Smooth muscle cell (in vitro differentiated cells): ENCODE measurements at regions not wholly inside any gene's neighbourhood (a gene's known extent, or its start where the extent isn't known, plus 50 kb on each side); places are given as distances from the start of the nearest gene placed in this dataset.

ENCODE experiments used
- DNase-seq: peaks from one replicate; lab custom pipeline; 2025; ENCODE audit not compliant: unreplicated experiment; lab: John Stamatoyannopoulos, UW
- H2AFZ ChIP-seq: fragments of 200-600 bp; sonication (generic); 2 replicates; pipeline ENCODE4 v1.6.0; 2016; ENCODE audit warnings: antibody characterized with exemption, low read depth, mild to moderate bottlenecking
- H3F3A ChIP-seq: fragments of 200-600 bp; sonication (generic); 2 replicates; pipeline ENCODE4 v1.6.0; 2017; ENCODE audit warnings: antibody characterized with exemption, low read depth
- H3K27ac ChIP-seq: fragments of 200-600 bp; sonication (generic); 2 replicates; pipeline ENCODE4 v1.5.1; 2016; ENCODE audit warnings: low read depth, mild to moderate bottlenecking
- H3K27me3 ChIP-seq: fragments of 200-600 bp; sonication (generic); 2 replicates; pipeline ENCODE4 v1.6.1; 2016; ENCODE audit warnings: low read depth, mild to moderate bottlenecking
- H3K36me3 ChIP-seq: fragments of 200-600 bp; sonication (generic); 2 replicates; pipeline ENCODE4 v1.5.1; 2016; ENCODE audit warnings: low read depth
- H3K4me1 ChIP-seq: fragments of 200-600 bp; sonication (generic); 2 replicates; pipeline ENCODE4 v1.5.1; 2016; ENCODE audit warnings: low read depth
- H3K4me2 ChIP-seq: fragments of 200-600 bp; sonication (generic); 2 replicates; pipeline ENCODE4 v1.6.0; 2016; ENCODE audit warnings: mild to moderate bottlenecking
- H3K4me3 ChIP-seq: fragments of 200-600 bp; sonication (generic); 2 replicates; pipeline ENCODE4 v1.5.1; 2016; ENCODE audit warnings: mild to moderate bottlenecking
- H3K79me2 ChIP-seq: fragments of 200-600 bp; sonication (generic); 2 replicates; pipeline ENCODE4 v1.6.0; 2016; ENCODE audit warnings: low read depth, mild to moderate bottlenecking
- H3K9ac ChIP-seq: fragments of 200-600 bp; sonication (generic); 2 replicates; pipeline ENCODE4 v1.6.0; 2016; ENCODE audit warnings: low read depth
- H3K9me3 ChIP-seq: fragments of 200-600 bp; sonication (generic); replicated peaks from 2 replicates; pipeline ENCODE4 v1.5.1; 2016; ENCODE audit warnings: low read depth
- H4K20me1 ChIP-seq: fragments of 200-600 bp; sonication (generic); 2 replicates; pipeline ENCODE4 v1.6.0; 2016; ENCODE audit warnings: low read depth
- WGBS: methylation state at CpG from one replicate; pipeline ENCODE4 v1.1.7; 2016; ENCODE audit warnings: low lambda C conversion rate; 5-methylcytosine and 5-hydroxymethylcytosine counted together
- TF ChIP-seq, protein P1 (sequence below): fragments of 200-600 bp; sonication (generic); IDR thresholded peaks from 2 replicates; pipeline ENCODE4 v1.5.1; 2017; ENCODE audit warnings: borderline replicate concordance, mild to moderate bottlenecking, antibody characterized with exemption; ENCODE audit not compliant: insufficient read depth, poor library complexity, severe bottlenecking

DNA sequence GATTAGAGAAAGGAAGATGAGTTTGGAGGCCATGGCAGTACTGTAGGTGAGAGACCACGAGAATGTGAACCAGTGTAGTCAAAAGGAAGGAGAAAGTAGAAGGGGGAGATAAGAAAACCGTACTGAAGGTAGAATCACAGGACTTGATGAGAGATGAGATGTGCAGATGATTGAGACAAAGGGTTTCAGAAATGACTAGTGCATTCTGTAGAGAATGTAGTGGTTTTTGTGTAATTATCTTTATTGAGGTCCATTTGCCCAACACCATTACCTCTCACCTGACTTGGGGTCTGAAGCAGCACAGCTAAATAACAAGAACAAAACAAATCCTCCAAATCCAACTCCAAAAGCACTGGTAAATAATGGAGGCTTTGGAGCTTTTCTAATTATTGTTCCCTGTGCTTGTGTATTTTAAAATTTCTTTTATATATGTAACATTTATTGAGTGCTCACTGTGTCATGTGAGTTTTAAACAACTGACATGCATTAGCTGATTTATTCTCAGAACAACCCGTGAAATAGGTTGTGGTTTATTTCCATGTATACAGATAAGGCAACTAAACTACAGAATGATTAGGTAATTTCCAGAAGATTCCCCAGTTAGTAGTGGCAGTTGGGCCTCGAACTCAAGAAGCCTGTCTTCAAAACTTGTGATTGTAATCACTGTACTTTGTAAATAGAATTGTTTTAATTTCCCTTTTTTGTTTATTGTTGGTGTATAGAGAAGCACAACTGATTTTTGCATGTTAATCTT lies 390.0 kb downstream of the AEBP2 start:
- no peak for DNase-seq
- WGBS: 73% methylated on average over 4 of the region's 4 CpGs
- TF ChIP-seq, protein P1, sequence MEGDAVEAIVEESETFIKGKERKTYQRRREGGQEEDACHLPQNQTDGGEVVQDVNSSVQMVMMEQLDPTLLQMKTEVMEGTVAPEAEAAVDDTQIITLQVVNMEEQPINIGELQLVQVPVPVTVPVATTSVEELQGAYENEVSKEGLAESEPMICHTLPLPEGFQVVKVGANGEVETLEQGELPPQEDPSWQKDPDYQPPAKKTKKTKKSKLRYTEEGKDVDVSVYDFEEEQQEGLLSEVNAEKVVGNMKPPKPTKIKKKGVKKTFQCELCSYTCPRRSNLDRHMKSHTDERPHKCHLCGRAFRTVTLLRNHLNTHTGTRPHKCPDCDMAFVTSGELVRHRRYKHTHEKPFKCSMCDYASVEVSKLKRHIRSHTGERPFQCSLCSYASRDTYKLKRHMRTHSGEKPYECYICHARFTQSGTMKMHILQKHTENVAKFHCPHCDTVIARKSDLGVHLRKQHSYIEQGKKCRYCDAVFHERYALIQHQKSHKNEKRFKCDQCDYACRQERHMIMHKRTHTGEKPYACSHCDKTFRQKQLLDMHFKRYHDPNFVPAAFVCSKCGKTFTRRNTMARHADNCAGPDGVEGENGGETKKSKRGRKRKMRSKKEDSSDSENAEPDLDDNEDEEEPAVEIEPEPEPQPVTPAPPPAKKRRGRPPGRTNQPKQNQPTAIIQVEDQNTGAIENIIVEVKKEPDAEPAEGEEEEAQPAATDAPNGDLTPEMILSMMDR: no peak

DNA sequence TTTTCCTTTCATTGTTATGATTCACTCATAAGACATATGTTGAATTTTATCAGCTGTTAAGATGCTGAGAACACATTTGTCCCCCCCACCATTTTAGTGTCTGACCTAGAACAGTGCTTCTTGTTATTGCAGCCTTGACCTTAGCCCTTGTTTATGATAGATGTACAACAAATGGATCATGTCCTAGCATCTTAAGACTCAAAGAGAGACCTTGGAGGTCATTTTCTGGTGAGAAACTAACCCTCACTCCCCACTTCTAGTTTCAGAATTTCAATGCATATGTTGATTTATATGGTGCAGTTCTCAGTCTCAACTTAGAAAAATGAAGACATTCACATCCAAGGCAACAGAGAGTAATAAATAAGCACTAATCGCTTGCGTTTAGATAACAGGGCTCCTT lies 391.2 kb downstream of the AEBP2 start:
- H3K4me2 ChIP-seq: no peak overlapping the region
- DNase-seq: no peak

More for the DNA sequence above, 390.0 kb downstream of the AEBP2 start:
- Histone ChIP-seq H3K4me1 (no peaks in the 10 kb centered on the region), H3K4me2 (no peak overlapping the region), H3K36me3 (no peaks in the 10 kb centered on the region), H3K27ac (no peak overlapping the region), H3K79me2 (no peaks in the 10 kb centered on the region), H3F3A (no peaks in the 10 kb centered on the region), H3K9ac (no peak overlapping the region), H2AFZ (no peak overlapping the region), H4K20me1 (no peaks in the 10 kb centered on the region), H3K4me3 (no peak overlapping the region), H3K27me3 (no peaks in the 10 kb centered on the region), H3K9me3 (no peaks in the 10 kb centered on the region)

DNA sequence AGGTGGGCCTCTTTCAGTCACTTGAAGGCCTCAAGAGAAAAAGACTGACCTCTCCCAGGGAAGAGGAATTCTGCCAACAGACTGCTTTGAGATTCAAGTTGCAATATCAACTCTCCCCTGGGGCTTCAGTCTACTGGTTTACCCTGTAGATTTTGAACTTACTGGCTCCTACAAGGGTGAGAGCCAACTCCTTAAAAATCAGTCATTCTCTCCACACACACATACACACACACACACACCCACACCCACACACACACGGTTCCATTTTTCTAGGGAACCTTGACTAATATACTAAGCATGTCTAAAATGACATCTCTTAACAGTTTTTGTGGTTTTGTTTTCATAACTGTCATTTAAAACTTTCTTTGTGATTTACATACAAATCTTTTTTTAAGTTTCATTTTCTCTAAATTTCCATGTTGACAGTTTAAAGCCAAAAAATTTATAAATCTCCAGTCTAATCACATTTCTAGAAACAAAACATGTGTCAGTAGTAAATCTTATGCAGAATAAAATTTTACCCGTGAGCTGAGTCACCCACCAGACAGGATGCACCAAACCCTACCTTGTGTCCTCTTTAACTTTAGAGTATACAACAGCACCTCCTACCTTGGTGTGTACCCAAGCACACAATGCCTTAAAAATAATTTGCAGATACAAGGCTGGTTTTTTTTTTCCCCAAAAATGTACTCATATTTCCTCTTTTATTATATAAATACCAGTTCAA lies 394.6 kb downstream of the AEBP2 start:
- no peak overlapping the region for H2AFZ ChIP-seq
- H3K4me2 ChIP-seq: no peak overlapping the region

More for the DNA sequence above, 391.2 kb downstream of the AEBP2 start:
- Histone ChIP-seq H3K9ac (no peak overlapping the region), H3K27ac (no peak overlapping the region), H3K36me3 (no peaks in the 10 kb centered on the region), H3K4me3 (no peak overlapping the region), H3K9me3 (no peaks in the 10 kb centered on the region), H2AFZ (no peak overlapping the region), H3F3A (no peaks in the 10 kb centered on the region), H3K4me1 (no peaks in the 10 kb centered on the region), H3K27me3 (no peaks in the 10 kb centered on the region), H4K20me1 (no peaks in the 10 kb centered on the region), H3K79me2 (no peaks in the 10 kb centered on the region)
- TF ChIP-seq, protein P1: no peak
- WGBS: 86% methylated on average over 2 of the region's 2 CpGs

More for the DNA sequence above, 394.6 kb downstream of the AEBP2 start:
- no peaks in the 10 kb centered on the region for H3K36me3 ChIP-seq
- no peaks in the 10 kb centered on the region for H3K9me3 ChIP-seq
- H3K79me2 ChIP-seq: no peaks in the 10 kb centered on the region
- no peak overlapping the region for H3K27ac ChIP-seq
- H3K27me3 ChIP-seq: no peaks in the 10 kb centered on the region
- H3F3A ChIP-seq: no peaks in the 10 kb centered on the region
- no peak for DNase-seq
- no peaks in the 10 kb centered on the region for H4K20me1 ChIP-seq
- H3K4me3 ChIP-seq: no peak overlapping the region
- 24% methylated on average over 2 of the region's 2 CpGs for WGBS
- H3K4me1 ChIP-seq: no peaks in the 10 kb centered on the region
- H3K9ac ChIP-seq: no peak overlapping the region
- TF ChIP-seq, protein P1: no peak
